Lung (tissue), 11 donors: ENCODE measurements at regions not wholly inside any gene's neighbourhood (a gene's known extent, or its start where the extent isn't known, plus 50 kb on each side); places are given as distances from the start of the nearest gene placed in this dataset.

Source experiments
- ATAC-seq: fragments of 200-7000 bp; cut with Tn5 transposase; one replicate; pipeline ENCODE4 v1.9.1; 2020; ENCODE audit warnings: moderate number of reproducible peaks; ENCODE audit not compliant: insufficient read depth, low FRiP score
- DNase-seq, 3 donors: peaks; one replicate each; pipeline ENCODE4 v3.0.0-alpha.2; 2013 to 2017
- H3K27ac ChIP-seq, 2 donors: one replicate each; pipeline ENCODE4 v1.5.1; 2013; ENCODE audit warnings: mild to moderate bottlenecking in 2 of 2, moderate library complexity in 2 of 2, control low read depth in 1 of 2, inconsistent platforms in 1 of 2, low read depth in 1 of 2, low read length in 1 of 2
- H3K27me3 ChIP-seq, 3 donors: one replicate each; pipeline ENCODE4 v1.5.1; 2013; ENCODE audit warnings: low read length in 2 of 3; ENCODE audit not compliant: control insufficient read depth in 3 of 3, insufficient read depth in 3 of 3
- H3K36me3 ChIP-seq, 4 donors: one replicate each; pipeline ENCODE4 v1.5.1; 2013; ENCODE audit warnings: low read length in 4 of 4, mild to moderate bottlenecking in 1 of 4, moderate library complexity in 1 of 4; ENCODE audit not compliant: control insufficient read depth in 4 of 4, insufficient read depth in 4 of 4
- H3K4me1 ChIP-seq, 5 donors: one replicate each; pipeline ENCODE4 v1.5.1; 2013; ENCODE audit warnings: low read length in 5 of 5, mild to moderate bottlenecking in 2 of 5, moderate library complexity in 1 of 5; ENCODE audit not compliant: control insufficient read depth in 5 of 5, insufficient read depth in 5 of 5
- H3K4me3 ChIP-seq: one replicate; pipeline ENCODE4 v1.5.1; 2013; ENCODE audit warnings: mild to moderate bottlenecking, control low read depth, moderate library complexity
- H3K9ac ChIP-seq, 2 donors: one replicate each; pipeline ENCODE4 v1.5.1; 2013; ENCODE audit warnings: low read length in 2 of 2, control low read depth in 1 of 2; ENCODE audit not compliant: insufficient read depth in 1 of 2
- H3K9me3 ChIP-seq, 4 donors: one replicate each; pipeline ENCODE4 v1.5.1; 2013; ENCODE audit warnings: low read length in 3 of 4, mild to moderate bottlenecking in 1 of 4, moderate library complexity in 1 of 4; ENCODE audit not compliant: control insufficient read depth in 4 of 4, insufficient read depth in 3 of 4
- CTCF ChIP-seq: IDR thresholded peaks from 2 replicates; pipeline ENCODE4 v1.5.1; 2012; ENCODE audit warnings: mild to moderate bottlenecking; ENCODE audit errors: control extremely low read depth, extremely low read depth
- WGBS, 2 donors: extraction: QIAGEN DNeasy Blood & Tissue Kit; methylation state at CpG; one replicate each; pipeline ENCODE4 v1.1.7; 2013; 5-methylcytosine and 5-hydroxymethylcytosine counted together
- donor health status: control.
- donor health status: control.
- donor health status: Bipolar disorder and iron deficiency.
- donor health status: healthy.
- donor health status: DM: yes; HTN: yes; CAD: no.

- WGBS, 2 donors = 76 to 77% methylated on average over 3 of the region's 3 CpGs
- no peak overlapping the region for H3K27ac ChIP-seq
- TF ChIP-seq CTCF = no peak
- no peak overlapping the region for H3K9ac ChIP-seq
- H3K9me3 ChIP-seq = no peaks in the 10 kb centered on the region
- no peak overlapping the region for H3K4me3 ChIP-seq
- ATAC-seq (no peak), DNase-seq (no peak)
- H3K36me3 ChIP-seq = no peaks in the 10 kb centered on the region
- no peaks in the 10 kb centered on the region for H3K27me3 ChIP-seq
- H3K4me1 ChIP-seq = peaks cover 0 to 7% (median 0%) of the 10 kb centered on the region in 5 donors
Observed at GRCh38 chr12:86663173-86663572, 407.0 kb upstream of the MGAT4C start.

- H3K9ac ChIP-seq = no peak overlapping the region
- ATAC-seq = no peak
- no peak for TF ChIP-seq CTCF
- no peak overlapping the region for H3K27ac ChIP-seq
- no peaks in the 10 kb centered on the region for H3K9me3 ChIP-seq
- peaks cover 0 to 7% (median 0%) of the 10 kb centered on the region in 5 donors for H3K4me1 ChIP-seq
- WGBS, 2 donors = 55 to 68% methylated on average over 1 of the region's 1 CpG
- H3K4me3 ChIP-seq = no peak overlapping the region
- H3K27me3 ChIP-seq = no peaks in the 10 kb centered on the region
- H3K36me3 ChIP-seq = no peaks in the 10 kb centered on the region
- no peak for DNase-seq
Observed at GRCh38 chr12:86662464-86662863, 406.3 kb upstream of the MGAT4C start.

GRCh38 chr12:86660488-86661147 is 404.4 kb upstream of the MGAT4C start:
- no peak overlapping the region for H3K4me3 ChIP-seq
- no peaks in the 10 kb centered on the region for H3K36me3 ChIP-seq
- H3K9ac ChIP-seq = no peak overlapping the region
- ATAC-seq = no peak
- H3K27me3 ChIP-seq = no peaks in the 10 kb centered on the region
- no peak for TF ChIP-seq CTCF
- H3K9me3 ChIP-seq = no peaks in the 10 kb centered on the region
- DNase-seq = no peak
- no peak overlapping the region for H3K27ac ChIP-seq
- peaks cover 0 to 7% (median 0%) of the 10 kb centered on the region in 5 donors for H3K4me1 ChIP-seq
- 93% methylated on average over 1 of the region's 1 CpG for WGBS, 2 donors

- Histone ChIP-seq H3K36me3 (no peaks in the 10 kb centered on the region), H3K9me3 (no peaks in the 10 kb centered on the region), H3K4me3 (no peak overlapping the region), H3K27ac (no peak overlapping the region), H3K27me3 (no peaks in the 10 kb centered on the region), H3K4me1 (peaks cover 0 to 7% (median 0%) of the 10 kb centered on the region in 5 donors), H3K9ac (no peak overlapping the region)
- no peak for TF ChIP-seq CTCF
- DNase-seq = no peak
- no peak for ATAC-seq
- 64 to 79% methylated on average over 2 of the region's 2 CpGs for WGBS, 2 donors
Observed at GRCh38 chr12:86659985-86660384, 403.8 kb upstream of the MGAT4C start.
